ENCODE measurements at regions not wholly inside any gene's neighbourhood (a gene's known extent, or its start where the extent isn't known, plus 50 kb on each side); places are given as distances from the start of the nearest gene placed in this dataset.
A peak's percentile ranks its signal among the peaks of the same experiment; 100 is the strongest.

- DNase-seq = no peak
Measured at GRCh38 chr16:8373676-8374431, 216.5 kb downstream of the TMEM114 start.

- DNase-seq = no peak
Measured at GRCh38 chr16:8372141-8372540, 218.2 kb downstream of the TMEM114 start.

- DNase-seq = no peak
Measured at GRCh38 chr16:8370374-8371270, 219.7 kb downstream of the TMEM114 start.

- DNase-seq = no peak
Measured at GRCh38 chr16:8358937-8359336, 231.4 kb downstream of the TMEM114 start.

- no peak for DNase-seq
Measured at GRCh38 chr16:8355675-8356074, 234.6 kb downstream of the TMEM114 start.

- peak; percentile 22 for DNase-seq
Measured at GRCh38 chr16:8346294-8346693, 244.0 kb downstream of the TMEM114 start.

GRCh38 chr16:8342276-8342675 lies 248.0 kb downstream of the TMEM114 start:
- no peak for DNase-seq

GRCh38 chr16:8330761-8331160 lies 259.6 kb downstream of the TMEM114 start:
- no peak for DNase-seq

- no peak for DNase-seq
Measured at GRCh38 chr16:8326232-8326631, 264.1 kb downstream of the TMEM114 start.

GRCh38 chr16:8323153-8323552 lies 267.2 kb downstream of the TMEM114 start:
- no peak for DNase-seq

GRCh38 chr16:8320131-8320530 lies 270.2 kb downstream of the TMEM114 start:
- DNase-seq = no peak

GRCh38 chr16:8310816-8311215 lies 279.5 kb downstream of the TMEM114 start:
- no peak for DNase-seq

- DNase-seq = peak; percentile 66
Measured at GRCh38 chr16:8310323-8310722, 280.0 kb downstream of the TMEM114 start.

GRCh38 chr16:8305201-8305600 lies 285.1 kb downstream of the TMEM114 start:
- DNase-seq = no peak

- DNase-seq = no peak
Measured at GRCh38 chr16:8299635-8300034, 290.7 kb downstream of the TMEM114 start.

- DNase-seq = no peak
Measured at GRCh38 chr16:8295513-8296237, 294.6 kb downstream of the TMEM114 start.

GRCh38 chr16:8293413-8293812 lies 296.9 kb downstream of the TMEM114 start:
- DNase-seq = no peak

- no peak for DNase-seq
Measured at GRCh38 chr16:8292271-8292670, 298.0 kb downstream of the TMEM114 start.

- DNase-seq = no peak
Measured at GRCh38 chr16:8286348-8286747, 304.0 kb downstream of the TMEM114 start.

- DNase-seq = peak; percentile 72
Measured at GRCh38 chr16:8283195-8283594, 307.1 kb downstream of the TMEM114 start.

GRCh38 chr16:8278031-8278580 lies 312.2 kb downstream of the TMEM114 start:
- DNase-seq = no peak

- no peak for DNase-seq
Measured at GRCh38 chr16:8271344-8271743, 319.0 kb downstream of the TMEM114 start.

GRCh38 chr16:8262299-8262698 lies 328.0 kb downstream of the TMEM114 start:
- DNase-seq = no peak

All from right hindlimb (tissue), 1 donor.